HG03025 (cell line): ENCODE measurements at regions not wholly inside any gene's neighbourhood (a gene's known extent, or its start where the extent isn't known, plus 50 kb on each side); places are given as distances from the start of the nearest gene placed in this dataset.

Source experiments
- ATAC-seq: cut with Tn5 transposase; IDR thresholded peaks from one replicate; pipeline ENCODE4 v1.9.1; 2021; ENCODE audit warnings: mild to moderate bottlenecking, moderate library complexity; ENCODE audit not compliant: unreplicated experiment, low FRiP score

DNA sequence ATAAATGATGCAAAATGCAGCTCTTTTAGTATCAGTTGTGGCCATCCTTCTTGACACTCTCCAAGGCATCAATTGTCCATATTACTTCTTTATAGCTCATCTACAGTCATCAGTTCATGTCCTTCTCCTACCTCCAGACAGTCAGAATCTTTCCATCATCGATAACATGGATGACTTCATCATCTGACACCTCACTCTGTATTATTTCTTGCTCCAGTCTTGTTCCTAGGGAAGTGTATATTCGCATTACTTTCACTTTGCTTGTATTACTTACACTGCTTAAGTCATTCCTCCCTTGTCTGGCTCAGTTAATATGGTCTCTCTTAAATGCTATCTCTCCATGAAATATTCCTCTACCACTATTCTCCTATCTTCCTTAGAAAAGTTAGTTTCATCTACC, 999.1 kb upstream of the SLC10A2 start:
- ATAC-seq: no peak

DNA sequence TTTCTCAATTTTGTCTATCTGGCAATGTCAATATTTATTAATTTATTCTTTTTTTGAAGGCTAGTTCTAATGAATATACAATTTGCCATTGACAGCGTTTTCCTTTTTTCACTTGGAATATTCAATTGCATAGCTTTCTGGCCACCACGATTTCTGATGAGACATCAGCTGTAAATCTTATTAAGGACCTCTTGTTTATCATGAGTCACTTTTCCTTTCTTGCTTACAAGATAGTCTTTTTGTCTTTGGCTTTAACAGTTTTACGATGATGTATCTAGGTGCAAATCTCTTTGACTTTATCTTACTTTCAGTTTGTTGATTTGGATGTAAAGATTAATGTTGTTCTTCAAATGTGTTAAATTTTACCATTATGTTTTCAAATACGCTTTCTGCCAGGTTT, 991.6 kb upstream of the SLC10A2 start:
- no peak for ATAC-seq

DNA sequence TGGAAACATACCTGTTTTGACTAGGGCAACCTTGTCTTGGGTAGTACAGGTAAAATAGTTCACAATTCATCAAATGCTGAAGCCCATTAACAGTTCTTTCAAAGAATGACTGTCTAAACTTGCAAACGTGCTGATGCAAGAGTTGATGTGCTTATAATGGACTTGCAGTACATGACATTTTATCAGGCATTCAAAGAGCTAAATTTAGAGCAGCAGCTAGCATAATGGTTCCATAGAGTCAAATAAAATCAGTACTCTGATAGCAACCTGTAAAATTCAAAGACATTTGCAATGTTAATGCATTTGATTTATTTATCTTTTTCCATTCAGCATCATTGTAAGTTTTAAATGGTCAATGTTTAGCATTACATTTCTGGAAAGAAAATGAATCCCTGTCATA, 979.7 kb upstream of the SLC10A2 start:
- ATAC-seq: no peak

DNA sequence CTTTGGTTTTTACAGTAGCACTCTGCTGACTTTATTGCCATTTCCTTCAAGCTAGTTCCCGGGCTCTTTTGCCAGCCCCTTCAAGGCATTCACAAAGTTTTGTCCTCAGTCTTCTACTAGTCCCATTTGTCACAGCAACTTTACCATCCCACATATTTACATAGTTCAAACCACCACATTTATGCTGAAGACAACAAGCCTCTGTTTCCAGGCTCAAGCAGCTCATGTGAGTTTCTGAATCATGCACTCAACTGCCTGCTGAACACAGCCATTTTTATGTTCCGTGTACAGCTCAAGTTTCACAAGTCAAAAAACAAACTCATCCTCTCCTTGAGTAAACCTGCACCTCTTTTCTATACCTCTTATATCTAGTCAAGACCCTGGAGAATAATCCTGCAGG, 977.0 kb upstream of the SLC10A2 start:
- no peak for ATAC-seq

DNA sequence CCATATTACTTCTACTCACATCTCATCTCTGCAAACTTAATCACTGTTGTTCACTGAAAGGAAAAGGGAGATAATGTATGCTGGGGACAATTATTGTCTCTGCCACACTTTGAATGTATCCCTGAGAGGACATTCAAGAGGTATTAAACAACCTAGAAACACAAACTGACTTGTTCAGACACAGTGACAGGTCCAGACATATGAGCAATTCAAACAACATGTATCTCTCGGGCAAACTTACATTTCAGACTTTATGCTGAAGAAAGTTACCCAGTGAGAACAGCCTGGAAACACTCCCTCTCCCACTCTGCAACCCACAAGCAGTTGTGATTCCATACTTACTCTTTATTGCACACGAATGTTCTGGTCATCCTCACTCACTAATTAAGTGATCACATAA, 968.7 kb upstream of the SLC10A2 start:
- ATAC-seq: no peak

DNA sequence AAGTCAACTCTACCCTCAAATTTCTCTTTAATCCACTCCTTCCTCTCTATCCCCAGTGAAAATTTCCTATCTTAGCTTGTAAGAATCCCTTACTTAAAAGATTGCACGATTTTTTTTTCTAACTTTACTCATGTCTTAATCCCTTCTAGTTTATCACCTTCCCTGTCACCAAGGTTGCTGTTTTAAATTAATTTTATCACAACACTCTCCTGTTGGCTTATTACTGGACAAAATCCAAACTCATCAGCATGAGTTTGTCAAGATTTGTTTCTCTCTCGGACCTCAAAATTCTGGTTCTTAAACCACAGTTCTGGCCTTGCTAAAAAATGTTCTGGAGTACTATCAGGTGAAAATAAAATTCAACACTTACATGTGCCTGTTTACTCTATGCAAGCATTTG, 959.1 kb upstream of the SLC10A2 start:
- no peak for ATAC-seq

DNA sequence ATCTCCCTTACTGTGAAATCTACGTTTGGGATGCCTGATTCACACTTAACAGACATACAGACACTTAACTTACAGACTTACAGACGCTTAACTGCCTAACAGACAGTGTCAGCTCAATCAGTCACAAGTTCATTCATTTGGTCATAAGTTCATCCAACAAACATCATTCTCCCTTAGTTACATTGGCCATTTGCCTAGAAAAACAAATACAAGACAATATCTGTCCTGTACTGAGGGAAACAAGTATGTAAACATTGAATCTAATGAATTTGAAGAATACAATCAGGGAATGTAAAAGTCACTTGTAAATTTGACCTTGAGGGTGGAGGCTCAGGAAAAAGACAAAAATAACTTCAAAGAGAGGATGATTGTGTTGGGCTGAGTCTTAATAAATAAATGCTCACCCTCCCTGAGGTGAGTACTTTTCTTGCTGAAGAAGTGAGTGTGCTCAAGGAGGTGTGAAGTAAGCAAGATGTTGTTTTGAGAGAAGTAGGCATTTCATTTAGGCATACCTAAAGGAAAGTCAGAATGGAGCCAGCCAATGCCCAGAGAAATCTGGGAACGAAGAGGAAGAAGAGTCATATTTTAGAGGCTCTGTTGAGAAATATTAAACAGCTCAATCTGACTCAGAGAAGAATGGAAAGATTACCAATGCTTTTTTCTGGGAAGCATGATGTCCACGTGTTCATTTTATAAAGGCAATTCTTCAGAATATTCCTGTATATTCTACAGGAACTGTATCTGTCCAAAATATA, 958.4 kb upstream of the SLC10A2 start:
- no peak for ATAC-seq

DNA sequence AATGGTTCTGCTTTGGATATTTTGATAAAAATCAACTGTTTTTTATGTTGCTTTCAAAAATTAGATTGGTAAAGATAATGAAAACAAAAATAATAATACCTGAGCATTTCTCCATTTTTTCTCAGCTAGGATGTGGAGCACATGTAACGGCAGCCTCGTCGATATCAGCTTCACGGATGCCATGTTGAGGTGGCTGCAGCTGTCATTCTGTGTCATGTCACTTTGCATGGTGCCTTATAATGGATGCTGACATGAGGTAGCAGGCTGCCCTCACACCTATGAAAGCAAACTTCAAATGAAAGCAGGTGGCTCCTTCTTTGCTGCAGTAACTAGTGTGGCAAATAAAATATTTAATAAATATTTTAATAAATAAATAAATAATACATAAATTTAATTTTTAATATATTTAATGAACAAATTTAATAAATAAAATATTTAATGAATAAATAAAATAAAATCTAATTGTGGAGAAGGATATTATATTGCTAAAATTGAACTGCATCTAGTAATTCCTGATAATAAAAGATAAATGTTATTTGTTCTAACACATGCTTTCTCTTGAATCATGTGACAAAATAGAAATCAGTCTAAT, 955.7 kb upstream of the SLC10A2 start:
- ATAC-seq: no peak

DNA sequence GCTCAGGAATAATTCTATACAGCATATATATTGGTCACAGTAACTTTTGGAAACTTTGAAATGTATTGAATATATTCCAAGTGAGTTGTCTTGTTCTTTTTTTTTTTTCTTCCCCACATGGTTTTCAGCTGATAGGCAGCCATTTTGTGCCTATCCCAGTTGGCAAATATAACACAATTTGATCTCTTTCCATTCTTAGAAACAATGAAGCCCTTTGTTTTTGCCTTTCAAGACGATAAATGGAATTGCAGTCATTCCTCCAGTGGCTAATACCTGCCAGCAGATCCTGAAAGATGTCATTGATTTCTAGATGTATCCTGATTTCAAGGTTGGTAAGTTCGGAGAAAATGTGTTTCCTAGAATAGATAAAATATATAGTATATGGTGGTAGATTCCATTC, 951.1 kb upstream of the SLC10A2 start:
- ATAC-seq: no peak

DNA sequence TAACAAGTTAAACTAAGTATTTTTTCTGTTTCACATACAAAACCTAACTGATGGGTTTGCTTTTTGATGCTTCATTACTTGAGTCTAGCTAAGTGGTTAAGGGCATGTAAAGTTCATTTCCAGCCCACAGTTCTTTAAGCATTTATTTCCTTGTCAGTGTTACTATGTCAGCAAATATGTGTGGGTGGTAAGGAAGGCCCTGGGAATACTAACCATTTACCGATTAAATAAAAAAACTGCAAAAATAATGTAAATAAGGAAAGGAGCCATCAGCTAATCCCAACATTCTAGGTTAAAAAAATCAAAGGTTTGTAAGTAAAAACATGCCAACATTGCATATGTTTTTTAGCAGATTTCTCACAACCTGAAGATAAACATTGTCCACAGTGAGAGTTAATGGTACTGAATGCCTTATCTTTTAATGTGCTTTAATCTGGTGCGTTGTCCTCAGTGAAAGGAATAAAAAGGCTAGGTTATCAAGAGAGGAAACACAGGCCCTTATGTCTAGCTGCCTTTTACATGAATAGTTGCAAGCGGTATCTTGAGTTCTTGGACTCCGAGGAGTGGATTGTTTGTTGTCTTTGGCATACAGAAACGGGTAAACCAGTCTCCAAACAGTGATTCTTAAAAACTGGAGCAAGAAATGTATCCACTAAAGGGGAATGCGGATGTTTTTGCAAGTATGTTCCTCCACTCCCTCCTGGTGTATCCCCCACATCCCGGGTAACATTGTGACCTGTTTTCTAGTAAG, 949.6 kb upstream of the SLC10A2 start:
- ATAC-seq: no peak

DNA sequence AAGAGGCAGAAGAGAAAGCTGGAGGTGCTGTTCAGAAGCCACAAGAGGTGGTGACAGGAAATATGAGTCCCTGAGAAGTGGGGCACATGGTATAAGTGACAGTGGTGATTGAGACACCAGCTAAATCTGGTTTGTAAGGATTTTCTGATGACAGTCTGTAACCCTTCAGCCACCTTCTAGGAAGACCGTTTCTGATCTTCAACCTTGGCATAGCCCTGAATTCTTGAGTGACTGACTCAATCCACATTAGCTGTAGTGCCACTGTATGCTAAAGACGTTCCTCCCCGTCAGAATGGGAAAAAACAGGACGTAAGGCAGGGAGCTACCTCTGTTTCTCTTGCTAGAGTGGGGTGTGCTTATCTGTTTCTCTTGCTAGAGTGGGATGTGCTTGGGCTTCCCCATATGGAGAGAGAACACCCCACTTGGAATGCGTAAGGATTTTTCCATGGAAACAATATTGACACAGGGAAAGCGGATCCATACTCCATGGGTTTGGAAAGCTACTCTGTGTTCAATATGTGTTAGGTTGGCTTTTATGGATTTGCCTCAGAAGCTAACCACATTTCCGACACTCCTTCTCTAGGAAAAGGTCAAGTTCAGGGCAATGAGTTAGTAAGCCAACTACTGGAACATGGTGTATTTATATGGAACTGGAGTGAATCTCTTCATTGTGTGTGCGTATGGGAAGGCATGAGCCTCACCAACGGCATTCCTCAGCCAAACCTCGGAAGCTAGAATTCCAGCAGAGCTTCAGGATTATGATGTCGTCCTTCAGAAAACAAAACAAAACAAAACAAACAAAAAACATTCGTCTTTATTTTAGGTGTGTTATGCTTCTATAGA, 948.8 kb upstream of the SLC10A2 start:
- ATAC-seq: no peak

DNA sequence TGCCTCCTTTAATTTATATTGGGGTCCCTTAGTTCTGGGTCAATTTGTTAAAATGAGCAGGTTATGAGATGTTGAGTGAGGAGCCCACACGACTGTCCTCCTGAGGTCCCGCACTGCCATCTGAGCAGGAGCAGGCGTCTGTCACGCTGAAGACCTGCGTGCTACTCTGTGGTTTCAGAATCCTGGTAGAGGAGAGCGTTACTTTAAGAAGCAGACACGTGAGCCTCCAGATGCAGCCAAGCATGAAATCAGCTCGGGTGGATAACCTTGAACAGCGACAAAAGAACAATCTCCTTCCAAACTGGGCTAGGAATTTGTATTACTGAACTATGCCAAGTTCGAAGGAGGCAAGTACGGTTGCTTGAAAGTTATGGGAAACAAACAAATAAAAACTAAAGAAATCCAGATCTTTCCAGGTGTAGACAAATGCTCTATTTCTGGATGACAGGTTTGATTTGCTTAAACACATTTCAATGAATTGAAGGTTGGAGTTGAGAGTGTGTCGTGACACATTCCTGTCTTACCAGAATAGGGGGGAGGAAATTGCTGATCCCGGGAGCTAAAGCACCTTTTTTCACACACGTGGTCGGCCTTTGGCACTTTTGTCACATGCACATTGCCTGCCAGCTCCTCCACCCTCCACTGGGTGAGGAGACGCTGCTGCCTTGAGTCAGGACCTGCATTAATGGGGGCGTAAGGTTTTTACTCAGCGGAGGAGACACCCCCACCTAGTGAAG, 945.5 kb upstream of the SLC10A2 start:
- no peak for ATAC-seq

DNA sequence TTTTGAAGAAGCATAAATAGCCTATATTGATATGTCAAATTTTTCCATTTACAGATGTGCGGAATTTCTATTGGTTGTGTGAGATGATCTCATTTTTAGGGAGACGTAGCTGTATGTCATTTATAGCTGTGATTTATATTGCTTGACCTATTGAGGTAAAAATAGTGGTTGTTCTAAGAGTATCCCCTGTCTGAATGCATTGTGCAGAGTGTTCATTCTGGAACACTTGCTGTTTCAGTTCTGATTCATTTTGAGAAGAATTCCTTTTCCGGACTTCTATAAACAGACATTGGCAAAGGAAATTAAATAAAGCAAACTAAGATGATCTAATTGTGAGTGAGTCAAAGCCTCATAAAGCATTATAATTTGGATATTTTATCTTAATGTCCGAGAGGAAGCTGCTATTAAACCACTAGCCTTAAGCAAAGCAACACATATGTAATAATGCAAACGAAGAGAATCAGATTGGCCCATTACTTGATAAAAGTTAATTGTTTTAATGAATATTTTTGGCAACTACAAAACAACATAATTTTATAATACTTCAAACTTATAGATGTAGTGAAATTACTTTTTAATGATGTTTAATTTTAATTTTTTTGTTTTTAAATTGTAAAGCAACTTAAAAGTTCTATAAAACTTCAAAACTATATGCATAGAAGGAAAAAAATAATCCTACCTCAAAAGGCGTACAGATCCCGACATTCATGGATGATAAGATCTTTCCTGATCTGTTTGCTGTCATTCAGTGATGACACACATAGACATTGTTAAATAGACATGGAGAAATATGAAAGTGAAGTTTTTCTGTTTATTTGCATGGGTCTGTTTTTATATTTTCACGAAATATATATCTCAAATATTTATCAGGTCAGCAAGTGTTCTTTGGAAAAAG, 942.6 kb upstream of the SLC10A2 start:
- no peak for ATAC-seq

DNA sequence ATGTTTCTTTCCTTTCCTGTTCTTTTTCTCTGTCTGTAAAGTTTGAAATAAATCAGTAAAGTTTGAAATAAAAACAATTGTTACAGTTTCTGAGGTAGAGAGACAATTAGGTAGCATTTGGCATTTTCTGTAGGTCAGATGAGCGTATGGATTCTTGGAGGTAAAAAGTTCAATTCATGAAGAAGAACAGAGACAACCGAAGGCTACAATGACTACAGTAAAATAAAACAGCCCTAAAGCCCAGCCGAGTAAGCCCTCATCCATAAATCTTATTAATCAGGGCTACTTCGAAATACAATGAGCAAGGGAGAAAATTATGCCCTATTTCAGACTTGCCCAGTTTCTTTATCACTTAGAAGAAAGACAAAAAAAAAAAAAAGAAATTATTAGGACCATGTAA, 941.9 kb upstream of the SLC10A2 start:
- ATAC-seq: no peak

DNA sequence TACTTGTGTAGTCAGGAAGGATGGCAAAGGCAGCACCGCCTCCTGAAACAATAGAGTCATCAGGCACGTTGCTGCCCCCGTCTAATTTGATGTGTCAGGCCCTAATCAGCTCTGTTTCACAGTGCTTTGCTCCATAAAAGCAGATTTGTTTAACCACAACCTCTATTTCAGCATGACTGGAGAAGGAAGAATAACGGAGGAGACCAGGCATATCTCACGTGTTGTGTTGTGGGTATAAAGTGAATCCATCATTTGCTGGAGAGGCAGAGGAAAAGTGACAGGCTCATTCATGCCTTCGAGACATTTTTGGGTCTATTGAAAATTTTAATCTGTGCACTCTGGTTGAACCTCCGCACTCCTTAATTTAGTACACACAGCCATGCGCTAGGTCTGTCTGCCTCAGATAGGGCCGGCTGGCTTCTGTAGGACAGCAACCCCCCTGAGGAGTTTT, 940.4 kb upstream of the SLC10A2 start:
- ATAC-seq: no peak

DNA sequence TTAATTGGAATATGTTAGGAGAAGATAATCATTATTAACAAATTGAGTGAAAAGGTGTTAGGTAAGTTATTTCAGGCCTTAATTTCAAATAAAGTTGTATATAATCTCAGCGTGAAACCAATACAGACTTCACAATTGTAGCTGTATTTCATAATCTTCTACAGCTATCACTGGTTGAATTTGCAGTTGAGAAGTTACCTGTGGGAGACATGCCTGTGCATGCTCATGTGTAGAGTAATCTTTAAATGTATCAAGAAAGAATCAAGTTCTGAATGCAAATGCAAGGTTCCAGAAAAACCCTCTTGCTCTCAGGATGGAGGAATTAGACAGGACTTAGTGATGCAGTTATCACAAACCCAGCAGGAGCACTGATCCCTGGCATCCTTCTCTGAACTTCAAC, 938.4 kb upstream of the SLC10A2 start:
- no peak for ATAC-seq

DNA sequence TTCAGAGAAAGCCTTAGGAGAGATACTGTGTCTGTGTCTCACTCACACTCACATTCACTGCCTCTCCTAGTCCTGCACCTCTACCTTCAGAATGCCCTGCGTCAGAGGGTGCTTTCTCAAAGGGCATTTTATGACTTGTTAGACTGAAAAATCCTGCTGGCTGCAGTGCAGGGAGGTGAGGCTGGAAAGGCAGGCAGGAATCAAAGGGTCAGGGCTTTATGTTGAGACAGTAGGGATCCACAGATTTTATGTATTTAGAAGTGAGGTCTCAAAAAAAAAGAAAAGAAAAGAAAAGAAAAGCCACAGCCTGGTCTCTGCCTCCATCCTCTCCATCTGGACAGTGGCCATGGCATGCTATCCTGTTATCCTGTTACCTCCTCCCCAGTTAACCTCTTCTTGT, 936.0 kb upstream of the SLC10A2 start:
- no peak for ATAC-seq

DNA sequence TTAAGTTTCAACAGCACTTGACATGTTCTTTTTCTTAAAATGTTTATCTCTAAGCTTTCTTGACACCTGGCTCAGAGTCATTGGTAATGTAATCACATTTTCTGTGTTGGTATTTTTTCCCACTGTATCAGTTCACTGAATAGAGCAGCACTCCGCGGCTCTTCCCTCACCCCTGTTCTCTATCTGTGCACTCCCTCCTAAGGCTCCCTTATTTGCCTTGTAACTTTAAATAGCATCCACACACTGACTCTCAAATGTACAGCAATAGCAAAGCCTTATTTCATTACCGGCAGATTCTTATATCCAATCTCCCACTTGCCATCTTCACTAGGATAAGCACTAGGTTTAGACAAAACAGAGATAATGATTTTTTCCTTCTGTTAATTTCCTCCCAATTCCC, 935.5 kb upstream of the SLC10A2 start:
- no peak for ATAC-seq

DNA sequence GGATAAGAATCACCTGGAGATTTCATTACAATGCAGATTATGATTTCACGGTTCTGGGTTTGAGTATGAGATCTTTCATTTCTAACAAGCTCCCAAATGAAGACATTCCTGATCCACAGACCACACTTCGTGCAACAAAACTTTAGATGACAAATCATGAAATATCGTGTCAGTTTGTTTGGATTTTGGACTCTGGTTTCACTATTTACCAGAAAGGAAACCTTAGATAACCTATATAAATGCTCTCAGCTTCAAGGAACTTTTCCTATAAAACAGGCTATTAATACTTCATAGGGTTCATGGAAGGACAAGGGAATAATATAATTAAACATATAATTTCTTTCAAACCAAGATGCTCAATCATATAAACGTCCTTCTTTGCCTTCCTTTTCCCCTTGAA, 930.5 kb upstream of the SLC10A2 start:
- no peak for ATAC-seq
